Stimulated activated CD4-positive, alpha-beta T cell treated with anti-CD3 and anti-CD28 coated beads, Interleukin-12 subunit alpha, Interleukin-12 subunit beta, amount 100 ng/mL, for 48 hours (primary cell): ENCODE measurements at regions not wholly inside any gene's neighbourhood (a gene's known extent, or its start where the extent isn't known, plus 50 kb on each side); places are given as distances from the start of the nearest gene placed in this dataset.

ENCODE experiments used
- DNase-seq, 3 donors: peaks; one replicate each; pipeline ENCODE4 v3.0.0-alpha.2; 2020; ENCODE audit warnings: low read depth in 2 of 3, low spot score in 1 of 3

- DNase-seq: no peak
Observed at GRCh38 chr6:120648713-120649112, 685.6 kb downstream of the TBC1D32 start.

- DNase-seq: no peak
Observed at GRCh38 chr6:120646101-120646500, 688.2 kb downstream of the TBC1D32 start.

- no peak for DNase-seq
Observed at GRCh38 chr6:120632975-120633374, 701.3 kb downstream of the TBC1D32 start.

- DNase-seq: no peak
Observed at GRCh38 chr6:120627612-120628011, 706.7 kb downstream of the TBC1D32 start.

- DNase-seq: no peak
Observed at GRCh38 chr6:120622127-120622631, 712.1 kb downstream of the TBC1D32 start.

GRCh38 chr6:120620900-120621299, 713.4 kb downstream of the TBC1D32 start:
- DNase-seq: no peak

- no peak for DNase-seq
Observed at GRCh38 chr6:120615238-120615637, 719.0 kb downstream of the TBC1D32 start.

- DNase-seq: no peak
Observed at GRCh38 chr6:120614723-120615122, 719.6 kb downstream of the TBC1D32 start.

GRCh38 chr6:120608826-120609225, 725.5 kb downstream of the TBC1D32 start:
- DNase-seq: no peak

GRCh38 chr6:120606743-120607142, 727.5 kb downstream of the TBC1D32 start:
- DNase-seq: no peak

GRCh38 chr6:120604510-120604909, 729.8 kb downstream of the TBC1D32 start:
- no peak for DNase-seq

- no peak for DNase-seq
Observed at GRCh38 chr6:120590611-120591010, 743.7 kb downstream of the TBC1D32 start.

- DNase-seq: no peak
Observed at GRCh38 chr6:120588424-120588823, 745.9 kb downstream of the TBC1D32 start.

GRCh38 chr6:120587381-120587780, 746.9 kb downstream of the TBC1D32 start:
- DNase-seq: no peak

GRCh38 chr6:120584111-120584760, 750.0 kb downstream of the TBC1D32 start:
- DNase-seq: no peak

GRCh38 chr6:120576061-120576460, 758.2 kb downstream of the TBC1D32 start:
- no peak for DNase-seq

- DNase-seq: no peak
Observed at GRCh38 chr6:120569714-120570113, 764.6 kb downstream of the TBC1D32 start.

GRCh38 chr6:120564779-120565178, 769.5 kb downstream of the TBC1D32 start:
- no peak for DNase-seq

GRCh38 chr6:120558294-120558693, 776.0 kb downstream of the TBC1D32 start:
- DNase-seq: no peak

- no peak for DNase-seq
Observed at GRCh38 chr6:120557554-120557953, 776.7 kb downstream of the TBC1D32 start.

GRCh38 chr6:120556491-120556890, 777.8 kb downstream of the TBC1D32 start:
- no peak for DNase-seq

GRCh38 chr6:120553353-120553752, 780.9 kb downstream of the TBC1D32 start:
- DNase-seq: no peak

- DNase-seq: no peak
Observed at GRCh38 chr6:120545353-120545752, 788.9 kb downstream of the TBC1D32 start.
